Sigmoid colon (tissue), 6 donors: ENCODE measurements at regions not wholly inside any gene's neighbourhood (a gene's known extent, or its start where the extent isn't known, plus 50 kb on each side); places are given as distances from the start of the nearest gene placed in this dataset.
A peak's percentile ranks its signal among the peaks of the same experiment; 100 is the strongest.

ENCODE experiments used
- DNase-seq: peaks from one replicate; pipeline ENCODE4 v3.0.0-alpha.2; 2019
- H3K27ac ChIP-seq, 4 donors: fragments of 200-600 bp; sonication (generic); one replicate each; pipeline ENCODE4 v1.5.1; 2016 to 2019; ENCODE audit warnings: mild to moderate bottlenecking in 1 of 4
- H3K27me3 ChIP-seq, 3 donors: fragments of 200-600 bp; sonication (generic); one replicate each; pipeline ENCODE4 v1.5.1; 2019; ENCODE audit warnings: mild to moderate bottlenecking in 1 of 3
- H3K36me3 ChIP-seq, 4 donors: fragments of 200-600 bp; sonication (generic); one replicate each; pipeline ENCODE4 v1.5.1; 2016 to 2019
- H3K4me1 ChIP-seq, 4 donors: fragments of 200-600 bp; sonication (generic); one replicate each; pipeline ENCODE4 v1.5.1; 2017 to 2019
- H3K4me3 ChIP-seq, 4 donors: fragments of 200-600 bp; sonication (generic); one replicate each; pipeline ENCODE4 v1.5.1; 2017 to 2019; ENCODE audit warnings: mild to moderate bottlenecking in 2 of 4, moderate library complexity in 1 of 4
- H3K9me3 ChIP-seq, 4 donors: fragments of 200-600 bp in 3 of 4; sonication (generic) in 3 of 4; one replicate each; pipeline versions ENCODE4 v1.5.1 to v1.6.1; 2013 to 2019
- EP300 ChIP-seq, 4 donors: sonication (generic); formaldehyde crosslinking; IDR thresholded peaks; one replicate each; pipeline ENCODE4 v1.6.1; 2017; ENCODE audit warnings: antibody characterized with exemption in 4 of 4
- POLR2A ChIP-seq, 2 donors: fragments of 450-650 bp; IDR thresholded peaks; one replicate each; pipeline ENCODE4 v1.6.1; 2016; ENCODE audit warnings: antibody characterized with exemption in 2 of 2, mild to moderate bottlenecking in 2 of 2, moderate library complexity in 2 of 2
- POLR2AphosphoS5 ChIP-seq, 4 donors: sonication (generic); formaldehyde crosslinking; IDR thresholded peaks; one replicate each; pipeline ENCODE4 v1.6.1; 2017; ENCODE audit warnings: antibody characterized with exemption in 4 of 4
- WGBS, 2 donors: extraction: QIAGEN DNeasy Blood & Tissue Kit; methylation state at CpG; one replicate each; pipeline ENCODE4 v1.1.7; 2013; 5-methylcytosine and 5-hydroxymethylcytosine counted together
- intact Hi-C: fragments of 100-400 bp; cut with DNase I; formaldehyde crosslinking; loops from one replicate; pipeline ENCODE4 v1.15.1; 2023
- TF ChIP-seq, protein P1 (sequence below), 4 experiments: fragments of 450-650 bp in 3 of 4; fragments of 200-600 bp in 1 of 4; IDR thresholded peaks; one replicate each; pipeline ENCODE4 v1.5.1; 2016 to 2019; ENCODE audit warnings: antibody characterized with exemption in 4 of 4, mild to moderate bottlenecking in 3 of 4, moderate library complexity in 2 of 4
- donor health status: healthy with polysubstance abuse.
- donor health status: healthy.

- H3K27ac ChIP-seq = no peak overlapping the region
- no peak overlapping the region for H3K4me3 ChIP-seq
- TF ChIP-seq, protein P1, sequence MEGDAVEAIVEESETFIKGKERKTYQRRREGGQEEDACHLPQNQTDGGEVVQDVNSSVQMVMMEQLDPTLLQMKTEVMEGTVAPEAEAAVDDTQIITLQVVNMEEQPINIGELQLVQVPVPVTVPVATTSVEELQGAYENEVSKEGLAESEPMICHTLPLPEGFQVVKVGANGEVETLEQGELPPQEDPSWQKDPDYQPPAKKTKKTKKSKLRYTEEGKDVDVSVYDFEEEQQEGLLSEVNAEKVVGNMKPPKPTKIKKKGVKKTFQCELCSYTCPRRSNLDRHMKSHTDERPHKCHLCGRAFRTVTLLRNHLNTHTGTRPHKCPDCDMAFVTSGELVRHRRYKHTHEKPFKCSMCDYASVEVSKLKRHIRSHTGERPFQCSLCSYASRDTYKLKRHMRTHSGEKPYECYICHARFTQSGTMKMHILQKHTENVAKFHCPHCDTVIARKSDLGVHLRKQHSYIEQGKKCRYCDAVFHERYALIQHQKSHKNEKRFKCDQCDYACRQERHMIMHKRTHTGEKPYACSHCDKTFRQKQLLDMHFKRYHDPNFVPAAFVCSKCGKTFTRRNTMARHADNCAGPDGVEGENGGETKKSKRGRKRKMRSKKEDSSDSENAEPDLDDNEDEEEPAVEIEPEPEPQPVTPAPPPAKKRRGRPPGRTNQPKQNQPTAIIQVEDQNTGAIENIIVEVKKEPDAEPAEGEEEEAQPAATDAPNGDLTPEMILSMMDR (IDR thresholded peaks at IDR 0.05) = no peak
- no peak for TF ChIP-seq EP300 (IDR thresholded peaks at IDR 0.05)
- no peaks in the 10 kb centered on the region for H3K36me3 ChIP-seq
- no peaks in the 10 kb centered on the region for H3K9me3 ChIP-seq
- no peaks in the 10 kb centered on the region for H3K4me1 ChIP-seq
- H3K27me3 ChIP-seq = no peaks in the 10 kb centered on the region
- intact Hi-C loops = no loop called here
- no peak for DNase-seq
- WGBS, 2 donors = 30 to 53% methylated on average over 2 of the region's 2 CpGs
Observed at GRCh38 chr13:61648547-61648946, 232.9 kb upstream of the PCDH20 start.

DNA sequence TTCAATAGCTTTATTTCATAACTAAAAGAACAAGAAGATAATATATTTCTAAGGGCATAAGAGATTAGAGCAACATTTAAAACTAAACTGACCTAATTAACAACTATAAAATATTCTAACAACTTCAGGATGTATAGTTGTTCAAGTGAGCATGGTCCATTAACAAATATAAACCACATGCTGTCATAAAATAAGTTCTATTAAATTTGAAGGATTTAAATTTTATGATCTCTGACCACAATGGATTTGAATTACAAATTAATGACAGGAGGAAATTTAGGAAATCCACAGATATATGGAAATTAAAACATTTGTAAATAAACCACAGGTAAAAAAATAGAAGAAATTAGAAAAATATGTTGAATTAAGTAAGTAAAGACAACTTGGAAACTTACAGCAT lies 196.5 kb upstream of the PCDH20 start:
- H3K4me3 ChIP-seq = no peak overlapping the region
- DNase-seq = no peak
- H3K36me3 ChIP-seq = no peaks in the 10 kb centered on the region
- intact Hi-C loops = no loop called here
- no peaks in the 10 kb centered on the region for H3K27me3 ChIP-seq
- H3K27ac ChIP-seq = no peak overlapping the region
- no peaks in the 10 kb centered on the region for H3K4me1 ChIP-seq
- H3K9me3 ChIP-seq = no peaks in the 10 kb centered on the region
- TF ChIP-seq POLR2A (IDR thresholded peaks at IDR 0.05) = no peak
- TF ChIP-seq, protein P1 (IDR thresholded peaks at IDR 0.05) = no peak
- no peak for TF ChIP-seq POLR2AphosphoS5 (IDR thresholded peaks at IDR 0.05)
- no peak for TF ChIP-seq EP300 (IDR thresholded peaks at IDR 0.05)

DNA sequence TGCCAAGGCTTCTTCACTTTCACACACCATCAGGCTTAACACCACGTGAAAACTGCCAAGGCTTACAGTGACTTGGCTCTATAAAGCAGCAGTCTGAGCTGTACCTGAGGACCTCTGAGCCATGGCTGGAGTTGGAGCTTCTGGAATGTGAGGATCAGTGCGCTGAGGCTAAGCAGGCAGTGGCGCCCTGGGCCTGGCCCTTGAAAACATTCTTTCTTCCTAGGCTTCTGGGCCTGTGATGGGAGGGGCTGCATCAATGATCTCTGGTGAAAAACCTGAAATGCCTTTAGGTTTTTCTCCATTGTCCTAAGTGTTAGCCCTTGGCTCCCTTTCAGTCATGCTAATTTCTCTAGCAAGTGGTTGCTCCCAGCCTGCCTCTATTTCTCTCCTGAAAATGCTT lies 192.5 kb upstream of the PCDH20 start:
- H3K27ac ChIP-seq = no peak overlapping the region
- DNase-seq = no peak
- no peak overlapping the region for H3K4me3 ChIP-seq
- TF ChIP-seq EP300 (IDR thresholded peaks at IDR 0.05) = no peak
- TF ChIP-seq, protein P1 (IDR thresholded peaks at IDR 0.05) = no peak
- no peak for TF ChIP-seq POLR2A (IDR thresholded peaks at IDR 0.05)
- TF ChIP-seq POLR2AphosphoS5 (IDR thresholded peaks at IDR 0.05) = no peak
- WGBS, 2 donors = 75 to 78% methylated on average over 3 of the region's 3 CpGs
- H3K27me3 ChIP-seq = no peaks in the 10 kb centered on the region
- intact Hi-C loops = no loop called here
- H3K36me3 ChIP-seq = no peaks in the 10 kb centered on the region
- no peaks in the 10 kb centered on the region for H3K9me3 ChIP-seq
- H3K4me1 ChIP-seq = no peaks in the 10 kb centered on the region

- TF ChIP-seq EP300 (IDR thresholded peaks at IDR 0.05) = no peak
- TF ChIP-seq, protein P1 (IDR thresholded peaks at IDR 0.05) = no peak
- TF ChIP-seq POLR2A (IDR thresholded peaks at IDR 0.05) = no peak
- no peak for TF ChIP-seq POLR2AphosphoS5 (IDR thresholded peaks at IDR 0.05)
- 71 to 80% methylated on average over 3 of the region's 3 CpGs for WGBS, 2 donors
- intact Hi-C loops = no loop called here
- Histone ChIP-seq H3K9me3 (no peaks in the 10 kb centered on the region), H3K27ac (no peak overlapping the region), H3K27me3 (no peaks in the 10 kb centered on the region), H3K4me3 (no peak overlapping the region), H3K36me3 (no peaks in the 10 kb centered on the region), H3K4me1 (no peaks in the 10 kb centered on the region)
- peak; percentile 57 for DNase-seq
Observed at GRCh38 chr13:61600360-61601033, 184.8 kb upstream of the PCDH20 start.

- no peak for DNase-seq
- Histone ChIP-seq H3K4me1 (no peaks in the 10 kb centered on the region), H3K4me3 (no peak overlapping the region), H3K9me3 (no peaks in the 10 kb centered on the region), H3K27me3 (no peaks in the 10 kb centered on the region), H3K36me3 (no peaks in the 10 kb centered on the region), H3K27ac (no peak overlapping the region)
- 12 to 33% methylated on average over 2 of the region's 2 CpGs for WGBS, 2 donors
- intact Hi-C loops = no loop called here
- TF ChIP-seq POLR2AphosphoS5 (IDR thresholded peaks at IDR 0.05) = no peak
- TF ChIP-seq POLR2A (IDR thresholded peaks at IDR 0.05) = no peak
- no peak for TF ChIP-seq EP300 (IDR thresholded peaks at IDR 0.05)
- TF ChIP-seq, protein P1 (IDR thresholded peaks at IDR 0.05) = no peak
Observed at GRCh38 chr13:61592489-61592888, 176.8 kb upstream of the PCDH20 start.
